Panc1 (cell line): ENCODE measurements at regions not wholly inside any gene's neighbourhood (a gene's known extent, or its start where the extent isn't known, plus 50 kb on each side); places are given as distances from the start of the nearest gene placed in this dataset.

Source experiments
- ATAC-seq: fragments of 200-7000 bp; cut with Tn5 transposase; 2 replicates; pipeline ENCODE4 v1.9.1; 2020; ENCODE audit warnings: mild to moderate bottlenecking, moderate library complexity
- BruUV-seq: library from RNA; stranded (reverse); fragments of 400-500 nt; replicated peaks from 2 replicates; lab custom pipeline; 2021; lab: Mats Ljungman, UMichigan
- CTCF ChIA-PET: fragments of 300-600 bp; sonication (Branson Sonifier 250); formaldehyde crosslinking; loops from one replicate; lab custom pipeline; 2022; ENCODE audit warnings: antibody characterized with exemption; lab: Charles Lee
- POLR2A ChIA-PET: fragments of 300-600 bp; sonication (Branson Sonifier 250); formaldehyde crosslinking; loops from one replicate; lab custom pipeline; 2022; ENCODE audit warnings: antibody characterized with exemption; lab: Charles Lee
- DNase-seq: peaks from one replicate; pipeline ENCODE4 v3.0.0-alpha.2; 2010; ENCODE audit warnings: low read depth, low spot score
- H3K27ac ChIP-seq: 2 replicates; pipeline ENCODE4 v1.5.1; 2011; ENCODE audit warnings: mild to moderate bottlenecking, low read length, inconsistent platforms
- H3K27me3 ChIP-seq: fragments of 200-500 bp; sonication (Bioruptor generic); 2 replicates; pipeline ENCODE4 v1.6.0; 2014; ENCODE audit warnings: low read length, inconsistent platforms; ENCODE audit not compliant: control insufficient read depth, insufficient read depth
- H3K36me3 ChIP-seq: fragments of 200-500 bp; sonication (Bioruptor generic); 2 replicates; pipeline ENCODE4 v1.5.1; 2014; ENCODE audit warnings: inconsistent platforms, mild to moderate bottlenecking, low read length, moderate library complexity; ENCODE audit not compliant: control insufficient read depth, insufficient read depth
- H3K4me1 ChIP-seq: 2 replicates; pipeline ENCODE4 v1.5.1; 2011; ENCODE audit warnings: inconsistent platforms, mild to moderate bottlenecking, low read length, moderate library complexity; ENCODE audit not compliant: control insufficient read depth, insufficient read depth
- H3K4me3 ChIP-seq, 2 experiments: 2 replicates each; pipeline ENCODE4 v1.5.1; 2011 to 2012; ENCODE audit warnings: low read depth in 2 of 2, low read length in 2 of 2, mild to moderate bottlenecking in 2 of 2, inconsistent platforms in 1 of 2, moderate library complexity in 1 of 2
- H3K9me3 ChIP-seq: fragments of 200-500 bp; sonication (Bioruptor generic); 2 replicates; pipeline ENCODE4 v1.5.1; 2014; ENCODE audit warnings: low read depth, mild to moderate bottlenecking, inconsistent platforms, low read length, moderate library complexity; ENCODE audit not compliant: control insufficient read depth, insufficient read depth
- CTCF ChIP-seq: fragments of 450-650 bp; IDR thresholded peaks from 2 replicates; pipeline ENCODE4 v1.5.1; 2017; ENCODE audit warnings: mild to moderate bottlenecking
- POLR2AphosphoS5 ChIP-seq: IDR thresholded peaks from 2 replicates; pipeline ENCODE4 v1.6.1; 2012; ENCODE audit warnings: mild to moderate bottlenecking, low read depth, low read length, moderate library complexity
- REST ChIP-seq, 2 experiments: IDR thresholded peaks; 2 replicates each; pipeline ENCODE4 v1.6.1; 2011 to 2012; ENCODE audit warnings: low read depth in 2 of 2, control low read depth in 1 of 2, low read length in 1 of 2, mild to moderate bottlenecking in 1 of 2, moderate library complexity in 1 of 2; ENCODE audit not compliant: insufficient read depth in 1 of 2
- SIN3A ChIP-seq: IDR thresholded peaks from 2 replicates; pipeline ENCODE4 v1.6.1; 2012; ENCODE audit warnings: low read depth, mild to moderate bottlenecking, low read length, moderate library complexity, borderline replicate concordance; ENCODE audit not compliant: insufficient read depth
- TCF7L2 ChIP-seq: IDR thresholded peaks from 2 replicates; pipeline ENCODE4 v1.6.1; 2011; ENCODE audit warnings: mild to moderate bottlenecking, low read depth, low read length, inconsistent platforms
- in situ Hi-C: cut with HindIII; loops from 2 replicates; pipeline ENCODE4 v1.10.0; 2016; ENCODE audit warnings: low sequenced_read_pairs, low pct_unique_long_range_greater_than_20kb
- intact Hi-C: fragments of 100-400 bp; cut with micrococcal nuclease; formaldehyde crosslinking; loops from one replicate; pipeline ENCODE4 v1.10.0; 2022; ENCODE audit not compliant: unreplicated experiment

DNA sequence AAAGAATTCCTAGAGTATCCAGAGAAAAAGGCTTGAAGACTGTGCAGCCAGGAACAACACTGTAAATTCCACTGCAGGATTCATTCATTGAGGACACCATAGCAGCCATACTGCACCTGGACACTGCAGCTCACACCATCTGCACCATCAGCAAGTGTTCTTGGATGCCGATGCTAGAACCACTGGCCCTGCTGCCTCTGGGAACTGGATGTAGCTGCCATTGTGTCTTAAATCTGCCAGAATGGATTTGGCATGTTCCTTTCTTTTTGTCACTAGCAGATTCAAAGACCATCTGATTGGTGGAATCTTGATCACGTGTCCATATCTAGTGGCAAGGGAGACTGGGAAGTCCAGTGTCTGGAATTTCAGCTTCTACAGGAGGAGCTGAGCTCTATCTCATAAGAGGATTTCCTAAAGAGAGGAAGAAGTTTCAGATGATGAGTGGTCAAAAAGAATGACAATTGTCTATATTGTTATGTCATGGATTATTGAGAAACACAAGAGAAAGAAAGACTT lies 278.3 kb upstream of the ANKRD55 start:
- no peak overlapping the region for H3K4me3 ChIP-seq
- no peaks in the 10 kb centered on the region for H3K9me3 ChIP-seq
- CTCF ChIA-PET, result no interaction called here
- no peak for TF ChIP-seq TCF7L2
- no peak for TF ChIP-seq CTCF
- no peak for TF ChIP-seq SIN3A
- no peaks in the 10 kb centered on the region for H3K27me3 ChIP-seq
- POLR2A ChIA-PET, result interaction anchor here (0.6 kb wide), 1 partner anchor 41 kb away, joined by 5 read pairs; no protein-coding TSS in a partner anchor
- DNase-seq, result no peak
- intact Hi-C loops (no loop called here), in situ Hi-C loops (no loop called here)
- no peaks in the 10 kb centered on the region for H3K36me3 ChIP-seq
- no peak for ATAC-seq
- BruUV-seq, result no TSS peak
- no peaks in the 10 kb centered on the region for H3K4me1 ChIP-seq
- H3K27ac ChIP-seq, result no peak overlapping the region

DNA sequence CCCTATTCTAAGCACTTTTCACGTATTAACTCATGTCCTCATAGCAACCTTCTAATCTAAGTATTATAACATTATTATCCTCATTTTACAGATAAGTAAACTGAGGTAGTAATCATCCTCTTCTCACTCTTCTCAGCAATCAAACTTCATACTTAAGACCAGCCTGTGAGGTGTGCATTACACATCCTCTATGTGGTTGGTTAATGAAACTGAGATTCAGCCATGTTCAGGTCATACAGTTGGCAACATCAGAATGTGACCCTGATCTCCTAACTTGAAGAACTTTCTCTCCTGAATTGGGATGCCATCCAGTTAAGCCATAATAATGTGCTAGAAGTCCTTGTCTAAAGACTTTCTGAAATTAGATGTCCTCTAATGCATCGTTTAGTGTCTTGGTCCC lies 275.1 kb upstream of the ANKRD55 start:
- Histone ChIP-seq H3K4me3 (no peak overlapping the region), H3K36me3 (no peaks in the 10 kb centered on the region), H3K27ac (no peak overlapping the region), H3K4me1 (no peaks in the 10 kb centered on the region), H3K27me3 (no peaks in the 10 kb centered on the region), H3K9me3 (no peaks in the 10 kb centered on the region)
- ChIA-PET CTCF (no interaction called here), POLR2A (no interaction called here)
- no peak for TF ChIP-seq TCF7L2
- TF ChIP-seq CTCF, result no peak
- TF ChIP-seq REST (IDR thresholded peaks at IDR 0.05; ENCODE audit: insufficient read depth in 1 of 2, low read depth in 2 of 2, low read length in 1 of 2), result no peak
- TF ChIP-seq POLR2AphosphoS5, result no peak
- TF ChIP-seq SIN3A, result no peak
- in situ Hi-C loops, result no loop called here
- DNase-seq, result no peak
- intact Hi-C loops, result no loop called here
- BruUV-seq, result no TSS peak
- no peak for ATAC-seq
